Omental fat pad (tissue), 3 donors: ENCODE measurements at regions not wholly inside any gene's neighbourhood (a gene's known extent, or its start where the extent isn't known, plus 50 kb on each side); places are given as distances from the start of the nearest gene placed in this dataset.

Experiments
- ATAC-seq: fragments of 150-250 bp; one replicate; pipeline ENCODE4 v1.9.1; 2016; ENCODE audit warnings: mild to moderate bottlenecking, moderate library complexity; ENCODE audit not compliant: low FRiP score
- DNase-seq: peaks from one replicate; pipeline ENCODE4 v3.0.0-alpha.2; 2019; ENCODE audit warnings: low spot score
- CTCF ChIP-seq, 3 donors: fragments of 450-650 bp; IDR thresholded peaks; one replicate each; pipeline ENCODE4 v1.5.1; 2016 to 2017; ENCODE audit warnings: antibody characterized with exemption in 3 of 3, mild to moderate bottlenecking in 3 of 3, moderate library complexity in 2 of 3

- no peak for TF ChIP-seq CTCF (IDR thresholded peaks at IDR 0.05)
- DNase-seq (no peak), ATAC-seq (no peak)
These were observed 470.0 kb downstream of the BUD13 start for GRCh38 chr11:116302756-116303155.

DNA sequence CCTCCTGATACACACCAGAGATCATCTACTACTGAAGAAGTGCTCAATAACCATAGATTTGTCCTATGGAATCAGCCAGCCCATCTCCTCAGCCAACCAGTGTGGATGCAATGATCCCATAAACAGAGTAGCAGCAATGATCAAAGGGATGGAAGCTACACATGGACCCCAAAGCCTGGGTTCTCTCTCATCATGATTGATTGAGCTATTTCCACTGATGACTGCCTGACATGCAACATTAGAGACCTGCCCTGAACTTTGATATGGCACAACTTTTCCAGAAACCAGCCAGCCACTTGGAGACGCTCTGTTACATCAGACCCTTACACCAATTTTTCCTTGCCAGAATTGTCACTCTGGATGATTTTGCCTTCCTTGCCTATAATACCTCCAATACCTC lies 471.6 kb downstream of the BUD13 start:
- ATAC-seq (no peak), DNase-seq (no peak)
- no peak for TF ChIP-seq CTCF (IDR thresholded peaks at IDR 0.05)

DNA sequence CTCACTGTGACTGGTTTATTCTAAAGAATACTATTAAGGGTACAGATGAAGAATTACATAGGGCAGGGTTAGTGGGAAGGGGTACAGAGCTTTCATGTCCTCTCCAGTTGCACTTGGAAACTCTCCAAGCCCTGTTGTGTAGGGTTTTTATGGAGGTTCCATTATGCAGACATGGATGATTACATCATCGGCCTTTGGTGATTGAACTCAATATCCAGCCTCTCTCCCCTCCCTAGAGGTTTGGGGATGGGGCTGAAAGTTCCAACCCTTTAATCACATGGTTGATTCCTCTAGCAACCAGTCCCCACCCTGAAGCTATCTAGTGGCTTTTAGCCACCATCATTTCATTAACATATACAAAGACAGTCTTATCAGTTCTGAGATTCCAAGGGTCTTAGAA lies 472.6 kb downstream of the BUD13 start:
- no peak for TF ChIP-seq CTCF (IDR thresholded peaks at IDR 0.05)
- ATAC-seq: no peak

GRCh38 chr11:116294630-116295029 lies 478.2 kb downstream of the BUD13 start:
- ATAC-seq (no peak), DNase-seq (no peak)
- TF ChIP-seq CTCF (IDR thresholded peaks at IDR 0.05): no peak

More for the DNA sequence above, 472.6 kb downstream of the BUD13 start:
- no peak for DNase-seq

DNA sequence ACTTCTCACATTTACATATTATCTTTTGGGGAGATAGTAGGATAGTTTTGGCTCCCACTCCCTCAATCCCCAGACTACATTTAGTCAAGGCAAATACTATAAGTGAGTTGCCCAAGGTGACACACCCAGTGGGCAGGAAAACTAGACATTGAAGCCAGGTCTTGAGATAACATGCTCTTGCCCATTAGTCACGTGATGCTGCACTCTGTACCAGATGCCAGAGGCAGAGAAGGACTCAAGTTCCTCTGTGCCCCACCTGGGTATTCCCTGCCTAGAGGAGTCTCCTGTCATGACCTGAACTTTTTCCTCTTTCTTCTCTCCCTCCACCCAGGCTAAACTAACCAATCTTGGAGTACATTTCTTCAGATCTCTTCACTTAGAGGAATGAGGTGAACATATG lies 484.9 kb downstream of the BUD13 start:
- TF ChIP-seq CTCF (IDR thresholded peaks at IDR 0.05): no peak
- DNase-seq: no peak
- ATAC-seq: no peak

DNA sequence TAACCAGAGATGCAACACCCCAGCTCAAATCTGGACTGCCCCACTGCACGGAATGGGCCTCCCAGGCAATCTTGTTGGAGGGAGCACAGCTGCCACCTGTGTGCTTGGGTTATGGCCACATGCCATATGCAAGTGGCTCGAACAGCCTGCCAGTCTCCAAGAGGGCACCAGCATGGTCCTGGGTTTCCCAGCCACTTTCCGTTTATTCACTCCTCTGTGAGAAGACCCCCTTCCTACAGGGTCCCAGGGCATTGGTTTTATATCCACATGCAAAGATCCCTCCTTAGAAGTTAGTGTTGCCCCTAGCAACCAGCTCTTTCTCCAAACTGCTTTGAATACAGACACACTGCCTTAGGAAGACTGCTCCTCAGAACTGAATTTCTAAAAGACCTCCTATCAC lies 487.8 kb downstream of the BUD13 start:
- ATAC-seq: no peak
- no peak for TF ChIP-seq CTCF (IDR thresholded peaks at IDR 0.05)
- DNase-seq: no peak

DNA sequence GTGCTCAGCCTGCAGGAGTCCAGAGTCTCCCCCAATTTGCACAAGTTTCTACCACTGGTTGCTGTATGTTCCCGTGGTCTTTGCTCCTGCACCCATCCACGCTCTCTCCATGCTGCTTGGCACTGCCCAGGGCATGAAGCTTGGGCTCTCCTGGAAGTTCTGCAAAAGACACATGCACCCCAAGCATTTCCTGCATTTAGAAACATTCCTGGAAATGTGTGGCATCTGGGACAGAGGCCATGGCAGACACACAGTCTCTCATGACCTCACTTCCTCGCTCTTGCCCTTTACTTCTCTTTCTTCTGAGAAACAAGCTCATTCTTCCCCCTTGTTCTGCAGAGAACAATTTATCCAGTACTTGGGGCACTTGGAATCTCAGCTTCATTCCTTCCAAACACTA lies 489.5 kb downstream of the BUD13 start:
- no peak for ATAC-seq
- DNase-seq: no peak
- TF ChIP-seq CTCF (IDR thresholded peaks at IDR 0.05): no peak
